GM12873 (cell line): ENCODE measurements at regions not wholly inside any gene's neighbourhood (a gene's known extent, or its start where the extent isn't known, plus 50 kb on each side); places are given as distances from the start of the nearest gene placed in this dataset.

ENCODE experiments used
- TF ChIP-seq, protein P1 (sequence below): IDR thresholded peaks from 2 replicates; pipeline ENCODE4 v1.5.1; 2012; ENCODE audit warnings: low read depth, mild to moderate bottlenecking, moderate library complexity, low read length, control low read depth; ENCODE audit not compliant: insufficient read depth; ENCODE audit errors: missing control alignments

- TF ChIP-seq, protein P1, sequence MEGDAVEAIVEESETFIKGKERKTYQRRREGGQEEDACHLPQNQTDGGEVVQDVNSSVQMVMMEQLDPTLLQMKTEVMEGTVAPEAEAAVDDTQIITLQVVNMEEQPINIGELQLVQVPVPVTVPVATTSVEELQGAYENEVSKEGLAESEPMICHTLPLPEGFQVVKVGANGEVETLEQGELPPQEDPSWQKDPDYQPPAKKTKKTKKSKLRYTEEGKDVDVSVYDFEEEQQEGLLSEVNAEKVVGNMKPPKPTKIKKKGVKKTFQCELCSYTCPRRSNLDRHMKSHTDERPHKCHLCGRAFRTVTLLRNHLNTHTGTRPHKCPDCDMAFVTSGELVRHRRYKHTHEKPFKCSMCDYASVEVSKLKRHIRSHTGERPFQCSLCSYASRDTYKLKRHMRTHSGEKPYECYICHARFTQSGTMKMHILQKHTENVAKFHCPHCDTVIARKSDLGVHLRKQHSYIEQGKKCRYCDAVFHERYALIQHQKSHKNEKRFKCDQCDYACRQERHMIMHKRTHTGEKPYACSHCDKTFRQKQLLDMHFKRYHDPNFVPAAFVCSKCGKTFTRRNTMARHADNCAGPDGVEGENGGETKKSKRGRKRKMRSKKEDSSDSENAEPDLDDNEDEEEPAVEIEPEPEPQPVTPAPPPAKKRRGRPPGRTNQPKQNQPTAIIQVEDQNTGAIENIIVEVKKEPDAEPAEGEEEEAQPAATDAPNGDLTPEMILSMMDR, result no peak
Observed at GRCh38 chr1:198861636-198862035, 222.8 kb downstream of the PTPRC start.

GRCh38 chr1:198864695-198865094, 225.9 kb downstream of the PTPRC start:
- TF ChIP-seq, protein P1, result no peak

DNA sequence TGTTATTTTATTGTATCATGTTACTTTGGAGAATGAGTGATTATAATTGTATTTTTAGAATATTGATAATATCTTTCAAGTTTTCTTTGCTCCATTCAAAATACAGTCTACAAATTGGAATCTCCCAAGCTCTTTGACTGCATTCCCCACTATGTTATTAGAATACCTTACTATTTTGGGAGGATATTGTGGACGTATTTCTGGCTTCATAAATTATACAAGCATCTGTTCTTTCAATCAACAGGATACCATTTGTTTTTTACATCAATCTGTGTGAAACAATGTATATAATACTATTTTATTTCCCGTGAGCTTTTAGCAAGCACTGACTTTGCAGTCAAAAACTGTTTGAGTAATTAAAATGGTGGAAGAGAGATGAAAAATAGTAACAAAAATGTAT, 226.5 kb downstream of the PTPRC start:
- TF ChIP-seq, protein P1, result no peak

GRCh38 chr1:198867182-198867581, 228.3 kb downstream of the PTPRC start:
- TF ChIP-seq, protein P1, result no peak

- TF ChIP-seq, protein P1, result no peak
Observed at GRCh38 chr1:198873696-198874230, 234.9 kb downstream of the PTPRC start.

GRCh38 chr1:198876371-198876871, 237.6 kb downstream of the PTPRC start:
- TF ChIP-seq, protein P1, result no peak

DNA sequence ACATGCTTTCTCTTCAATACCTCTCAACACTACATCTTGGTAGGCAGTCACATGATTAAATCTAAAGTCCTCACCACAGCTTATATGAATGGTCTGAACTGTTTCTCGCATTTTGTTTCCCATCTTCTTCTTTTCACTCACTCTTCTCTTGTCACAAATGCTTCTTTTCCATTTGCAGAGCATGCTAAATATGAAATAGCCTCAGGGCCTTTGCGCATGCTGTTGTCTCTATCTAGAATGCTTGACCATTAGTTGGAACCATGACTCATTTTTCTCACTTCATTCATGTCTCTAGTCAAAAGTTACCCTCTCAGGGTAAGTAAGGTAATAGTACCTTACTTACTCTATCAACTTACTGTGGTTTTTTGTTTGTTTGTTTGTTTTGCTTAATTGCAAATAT, 239.7 kb downstream of the PTPRC start:
- TF ChIP-seq, protein P1, result no peak
